ENCODE measurements at regions not wholly inside any gene's neighbourhood (a gene's known extent, or its start where the extent isn't known, plus 50 kb on each side); places are given as distances from the start of the nearest gene placed in this dataset.

GRCh38 chr5:17813214-17813613 lies 179.0 kb downstream of the TAF11L14 start:
- Mint-ChIP-seq H3K4me3 (no peak overlapping the region), H3K4me1 (no peaks in the 10 kb centered on the region), H3K9me3 (no peaks in the 10 kb centered on the region), H3K27me3 (no peaks in the 10 kb centered on the region), H3K36me3 (ENCODE audit: low read depth) (no peaks in the 10 kb centered on the region), H3K27ac (no peak overlapping the region)
- ChIA-PET CTCF (no interaction called here), POLR2A (no interaction called here)
- DNase-seq: no peak

- Mint-ChIP-seq H3K27me3 (no peaks in the 10 kb centered on the region), H3K36me3 (ENCODE audit: low read depth) (no peaks in the 10 kb centered on the region), H3K4me3 (no peak overlapping the region), H3K27ac (no peak overlapping the region), H3K9me3 (peaks cover 5% of the 10 kb centered on the region), H3K4me1 (no peaks in the 10 kb centered on the region)
- CTCF ChIA-PET: no interaction called here
- POLR2A ChIA-PET: no interaction called here
- DNase-seq: no peak
Observed at GRCh38 chr5:17816505-17816904, 182.2 kb downstream of the TAF11L14 start.

GRCh38 chr5:17816944-17817343 lies 182.7 kb downstream of the TAF11L14 start:
- Mint-ChIP-seq H3K27ac (no peak overlapping the region), H3K27me3 (no peaks in the 10 kb centered on the region), H3K9me3 (peaks cover 5% of the 10 kb centered on the region), H3K36me3 (ENCODE audit: low read depth) (no peaks in the 10 kb centered on the region), H3K4me3 (no peak overlapping the region), H3K4me1 (no peaks in the 10 kb centered on the region)
- DNase-seq: no peak
- ChIA-PET CTCF (no interaction called here), POLR2A (no interaction called here)

GRCh38 chr5:17817990-17818389 lies 183.7 kb downstream of the TAF11L14 start:
- no peak overlapping the region for H3K27ac Mint-ChIP-seq
- H3K36me3 Mint-ChIP-seq (ENCODE audit: low read depth): no peaks in the 10 kb centered on the region
- H3K4me1 Mint-ChIP-seq: no peaks in the 10 kb centered on the region
- H3K27me3 Mint-ChIP-seq: no peaks in the 10 kb centered on the region
- CTCF ChIA-PET: no interaction called here
- POLR2A ChIA-PET: no interaction called here
- DNase-seq: no peak
- H3K4me3 Mint-ChIP-seq: no peak overlapping the region
- peaks cover 5% of the 10 kb centered on the region for H3K9me3 Mint-ChIP-seq

GRCh38 chr5:17819783-17820182 lies 185.5 kb downstream of the TAF11L14 start:
- CTCF ChIA-PET: no interaction called here
- Mint-ChIP-seq H3K27me3 (no peaks in the 10 kb centered on the region), H3K9me3 (peaks cover 11% of the 10 kb centered on the region), H3K4me3 (no peak overlapping the region), H3K36me3 (ENCODE audit: low read depth) (no peaks in the 10 kb centered on the region), H3K4me1 (no peaks in the 10 kb centered on the region), H3K27ac (no peak overlapping the region)
- no peak for DNase-seq
- POLR2A ChIA-PET: no interaction called here

GRCh38 chr5:17828681-17829080 lies 194.4 kb downstream of the TAF11L14 start:
- POLR2A ChIA-PET: no interaction called here
- CTCF ChIA-PET: no interaction called here
- H3K36me3 Mint-ChIP-seq (ENCODE audit: low read depth): no peaks in the 10 kb centered on the region
- H3K27me3 Mint-ChIP-seq: no peaks in the 10 kb centered on the region
- no peak for DNase-seq
- no peak overlapping the region for H3K4me3 Mint-ChIP-seq
- H3K4me1 Mint-ChIP-seq: no peaks in the 10 kb centered on the region
- no peak overlapping the region for H3K27ac Mint-ChIP-seq
- H3K9me3 Mint-ChIP-seq: peaks cover 15% of the 10 kb centered on the region

- peaks cover 13% of the 10 kb centered on the region for H3K9me3 Mint-ChIP-seq
- no peak overlapping the region for H3K27ac Mint-ChIP-seq
- DNase-seq: no peak
- H3K36me3 Mint-ChIP-seq (ENCODE audit: low read depth): no peaks in the 10 kb centered on the region
- ChIA-PET CTCF (no interaction called here), POLR2A (no interaction called here)
- H3K4me3 Mint-ChIP-seq: no peak overlapping the region
- H3K27me3 Mint-ChIP-seq: no peaks in the 10 kb centered on the region
- no peaks in the 10 kb centered on the region for H3K4me1 Mint-ChIP-seq
Observed at GRCh38 chr5:17829456-17829855, 195.2 kb downstream of the TAF11L14 start.

- ChIA-PET CTCF (no interaction called here), POLR2A (no interaction called here)
- DNase-seq: no peak
- no peaks in the 10 kb centered on the region for H3K27me3 Mint-ChIP-seq
- no peaks in the 10 kb centered on the region for H3K36me3 Mint-ChIP-seq (ENCODE audit: low read depth)
- H3K4me3 Mint-ChIP-seq: no peak overlapping the region
- no peak overlapping the region for H3K27ac Mint-ChIP-seq
- H3K4me1 Mint-ChIP-seq: no peaks in the 10 kb centered on the region
- peaks cover 9% of the 10 kb centered on the region for H3K9me3 Mint-ChIP-seq
Observed at GRCh38 chr5:17831279-17831678, 197.0 kb downstream of the TAF11L14 start.

- Mint-ChIP-seq H3K27me3 (no peaks in the 10 kb centered on the region), H3K36me3 (ENCODE audit: low read depth) (no peaks in the 10 kb centered on the region), H3K4me3 (no peak overlapping the region), H3K4me1 (no peaks in the 10 kb centered on the region), H3K27ac (no peak overlapping the region), H3K9me3 (peaks cover 10% of the 10 kb centered on the region)
- CTCF ChIA-PET: no interaction called here
- POLR2A ChIA-PET: no interaction called here
- no peak for DNase-seq
Observed at GRCh38 chr5:17832949-17833745, 198.9 kb downstream of the TAF11L14 start.

- Mint-ChIP-seq H3K4me3 (no peak overlapping the region), H3K27me3 (no peaks in the 10 kb centered on the region), H3K36me3 (ENCODE audit: low read depth) (no peaks in the 10 kb centered on the region), H3K9me3 (peaks cover 9% of the 10 kb centered on the region), H3K27ac (no peak overlapping the region), H3K4me1 (no peaks in the 10 kb centered on the region)
- ChIA-PET POLR2A (no interaction called here), CTCF (no interaction called here)
- DNase-seq: no peak
Observed at GRCh38 chr5:17837757-17838156, 203.5 kb downstream of the TAF11L14 start.

GRCh38 chr5:17838469-17838868 lies 204.2 kb downstream of the TAF11L14 start:
- no peak overlapping the region for H3K4me3 Mint-ChIP-seq
- no peak for DNase-seq
- POLR2A ChIA-PET: no interaction called here

GRCh38 chr5:17839848-17840247 lies 205.6 kb downstream of the TAF11L14 start:
- peaks cover 10% of the 10 kb centered on the region for H3K9me3 Mint-ChIP-seq
- no peak overlapping the region for H3K4me3 Mint-ChIP-seq
- no peak for DNase-seq
- no peak overlapping the region for H3K27ac Mint-ChIP-seq
- CTCF ChIA-PET: no interaction called here
- H3K4me1 Mint-ChIP-seq: no peaks in the 10 kb centered on the region
- H3K36me3 Mint-ChIP-seq (ENCODE audit: low read depth): no peaks in the 10 kb centered on the region
- no peaks in the 10 kb centered on the region for H3K27me3 Mint-ChIP-seq
- POLR2A ChIA-PET: no interaction called here

More at GRCh38 chr5:17838469-17838868, 204.2 kb downstream of the TAF11L14 start:
- no peaks in the 10 kb centered on the region for H3K36me3 Mint-ChIP-seq (ENCODE audit: low read depth)
- CTCF ChIA-PET: no interaction called here
- H3K9me3 Mint-ChIP-seq: peaks cover 6% of the 10 kb centered on the region
- H3K4me1 Mint-ChIP-seq: no peaks in the 10 kb centered on the region
- no peak overlapping the region for H3K27ac Mint-ChIP-seq
- no peaks in the 10 kb centered on the region for H3K27me3 Mint-ChIP-seq

- ChIA-PET CTCF (no interaction called here), POLR2A (no interaction called here)
- peaks cover 12% of the 10 kb centered on the region for H3K9me3 Mint-ChIP-seq
- no peaks in the 10 kb centered on the region for H3K27me3 Mint-ChIP-seq
- H3K4me3 Mint-ChIP-seq: no peak overlapping the region
- no peaks in the 10 kb centered on the region for H3K4me1 Mint-ChIP-seq
- no peak overlapping the region for H3K27ac Mint-ChIP-seq
- no peak for DNase-seq
- no peaks in the 10 kb centered on the region for H3K36me3 Mint-ChIP-seq (ENCODE audit: low read depth)
Observed at GRCh38 chr5:17846496-17846895, 212.2 kb downstream of the TAF11L14 start.

GRCh38 chr5:17847286-17847685 lies 213.0 kb downstream of the TAF11L14 start:
- H3K4me1 Mint-ChIP-seq: no peaks in the 10 kb centered on the region
- H3K9me3 Mint-ChIP-seq: peaks cover 10% of the 10 kb centered on the region
- no peaks in the 10 kb centered on the region for H3K27me3 Mint-ChIP-seq
- H3K4me3 Mint-ChIP-seq: no peak overlapping the region
- no peaks in the 10 kb centered on the region for H3K36me3 Mint-ChIP-seq (ENCODE audit: low read depth)
- H3K27ac Mint-ChIP-seq: no peak overlapping the region
- DNase-seq: no peak
- ChIA-PET POLR2A (no interaction called here), CTCF (no interaction called here)
